GM19043 (cell line): ENCODE measurements at regions not wholly inside any gene's neighbourhood (a gene's known extent, or its start where the extent isn't known, plus 50 kb on each side); places are given as distances from the start of the nearest gene placed in this dataset.
"Not testable (repeated sequence)": the region's sequence is repeated elsewhere in the genome, so short reads cannot be mapped to it uniquely, and the experiment has no call there.

ENCODE experiments used
- ATAC-seq: cut with Tn5 transposase; IDR thresholded peaks from one replicate; pipeline ENCODE4 v1.9.1; 2021; ENCODE audit warnings: low read depth; ENCODE audit not compliant: unreplicated experiment

GRCh38 chr5:34420191-34420590, 235.9 kb upstream of the RAI14 start:
- ATAC-seq, result not testable (repeated sequence)

- ATAC-seq, result no peak
Observed at GRCh38 chr5:34436761-34437501, 219.2 kb upstream of the RAI14 start.

GRCh38 chr5:34439601-34440000, 216.5 kb upstream of the RAI14 start:
- no peak for ATAC-seq

DNA sequence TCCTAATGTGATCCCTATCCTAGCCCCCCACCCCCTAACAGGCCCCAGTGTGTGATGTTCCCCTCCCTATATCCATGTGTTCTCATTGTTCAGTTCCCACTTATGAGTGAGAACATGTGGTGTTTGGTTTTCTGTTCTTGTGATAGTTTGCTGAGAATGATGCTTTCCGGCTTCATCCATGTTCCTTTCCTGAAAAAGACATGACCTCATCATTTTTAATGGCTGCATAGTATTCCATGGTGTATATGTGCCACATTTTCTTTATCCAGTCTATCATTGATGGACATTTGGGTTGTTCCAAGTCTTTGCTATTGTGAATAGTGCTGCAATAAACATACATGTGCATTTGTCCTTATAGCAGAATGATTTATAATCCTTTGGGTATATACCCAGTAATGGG, 214.4 kb upstream of the RAI14 start:
- not testable (repeated sequence) for ATAC-seq

GRCh38 chr5:34447424-34447823, 208.7 kb upstream of the RAI14 start:
- no peak for ATAC-seq

DNA sequence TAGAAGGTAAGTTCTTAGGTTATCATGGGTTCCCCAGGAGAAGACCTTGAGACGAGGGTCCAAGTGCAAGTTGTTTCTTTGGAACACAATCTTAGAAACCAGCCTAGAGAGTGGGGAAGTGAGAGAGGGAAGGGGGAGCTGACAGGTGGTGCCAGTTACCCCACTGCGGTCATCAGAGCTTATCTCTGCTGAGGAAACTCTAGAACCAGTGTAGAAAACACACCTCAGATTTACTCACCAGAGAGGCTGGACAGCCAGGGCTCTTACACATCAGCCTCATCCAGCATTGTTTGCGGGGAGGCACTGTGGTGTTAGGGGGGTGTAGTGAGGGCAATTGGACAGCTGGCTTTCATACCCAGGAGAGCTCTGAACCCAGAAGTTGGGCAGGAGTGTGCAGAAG, 206.5 kb upstream of the RAI14 start:
- ATAC-seq, result no peak

DNA sequence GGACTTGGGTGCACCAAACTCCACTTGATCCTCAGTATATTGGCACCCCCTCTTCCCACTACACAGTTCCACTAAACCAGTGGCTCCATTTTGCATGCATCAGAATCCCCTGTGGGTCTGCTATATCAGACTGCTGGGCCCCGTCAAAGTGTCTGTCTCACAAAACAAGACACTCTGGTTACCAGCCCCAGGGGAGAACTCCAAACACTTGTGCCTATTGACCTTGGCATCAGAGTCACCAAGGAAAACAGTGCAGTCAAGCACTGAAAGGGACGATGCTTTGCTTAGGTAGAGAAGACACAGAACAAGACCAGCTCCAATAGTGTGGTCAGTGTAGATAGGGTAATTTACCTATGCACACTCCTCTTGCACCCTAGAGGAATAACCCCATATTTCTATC, 205.8 kb upstream of the RAI14 start:
- ATAC-seq, result no peak

DNA sequence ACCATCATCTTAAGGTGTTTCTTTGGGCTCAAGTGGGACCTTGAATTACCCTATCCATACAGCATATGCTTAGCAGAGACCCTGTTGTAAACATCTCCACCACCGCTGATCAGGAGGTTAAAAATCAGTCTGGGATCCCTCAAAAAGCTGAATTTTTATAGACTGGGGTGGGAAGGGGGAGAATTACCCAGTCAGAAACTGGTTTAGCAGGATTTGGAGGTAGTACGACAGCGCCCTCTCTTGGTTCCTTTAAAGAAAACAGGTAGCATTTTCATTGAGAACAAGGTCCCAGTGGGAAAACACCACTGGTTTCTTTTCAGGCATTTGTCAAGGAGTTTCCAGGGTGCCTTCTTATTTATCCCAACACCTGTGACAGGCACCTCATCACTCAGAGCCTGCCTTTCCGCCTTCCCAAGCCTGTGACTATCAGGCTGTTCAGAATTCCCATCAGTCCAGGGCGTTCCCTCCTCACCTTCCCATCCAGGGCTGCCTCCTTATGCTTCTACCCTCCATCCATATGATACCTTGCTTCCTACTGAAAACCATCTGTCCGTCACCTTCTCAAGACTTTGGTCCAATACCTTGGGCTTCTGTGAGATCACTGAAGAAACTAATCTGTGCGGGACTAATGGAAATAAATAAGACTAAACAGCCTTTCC, 203.8 kb upstream of the RAI14 start:
- ATAC-seq, result no peak

GRCh38 chr5:34455098-34455497, 201.0 kb upstream of the RAI14 start:
- no peak for ATAC-seq

GRCh38 chr5:34459908-34460307, 196.2 kb upstream of the RAI14 start:
- no peak for ATAC-seq

DNA sequence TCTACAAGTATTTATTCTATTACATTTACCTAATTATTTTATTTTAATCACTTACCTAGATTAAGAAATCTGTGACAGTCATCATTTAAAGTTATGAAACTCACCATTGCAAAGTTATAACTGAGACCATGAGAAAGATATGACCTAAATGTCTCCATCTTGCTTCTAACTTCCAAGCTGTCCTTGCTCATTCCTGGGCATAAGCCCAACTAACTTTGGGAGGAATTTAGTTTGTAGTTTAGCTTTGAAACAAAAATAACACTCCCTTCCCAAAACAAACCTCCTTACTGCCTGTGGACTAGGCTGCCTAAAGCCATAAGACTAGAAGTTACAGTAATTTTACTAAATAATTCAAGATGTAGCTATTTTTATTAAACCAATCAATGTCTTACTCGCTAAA, 195.6 kb upstream of the RAI14 start:
- no peak for ATAC-seq

- ATAC-seq, result no peak
Observed at GRCh38 chr5:34464829-34465228, 191.3 kb upstream of the RAI14 start.

GRCh38 chr5:34465301-34465700, 190.8 kb upstream of the RAI14 start:
- not testable (repeated sequence) for ATAC-seq

DNA sequence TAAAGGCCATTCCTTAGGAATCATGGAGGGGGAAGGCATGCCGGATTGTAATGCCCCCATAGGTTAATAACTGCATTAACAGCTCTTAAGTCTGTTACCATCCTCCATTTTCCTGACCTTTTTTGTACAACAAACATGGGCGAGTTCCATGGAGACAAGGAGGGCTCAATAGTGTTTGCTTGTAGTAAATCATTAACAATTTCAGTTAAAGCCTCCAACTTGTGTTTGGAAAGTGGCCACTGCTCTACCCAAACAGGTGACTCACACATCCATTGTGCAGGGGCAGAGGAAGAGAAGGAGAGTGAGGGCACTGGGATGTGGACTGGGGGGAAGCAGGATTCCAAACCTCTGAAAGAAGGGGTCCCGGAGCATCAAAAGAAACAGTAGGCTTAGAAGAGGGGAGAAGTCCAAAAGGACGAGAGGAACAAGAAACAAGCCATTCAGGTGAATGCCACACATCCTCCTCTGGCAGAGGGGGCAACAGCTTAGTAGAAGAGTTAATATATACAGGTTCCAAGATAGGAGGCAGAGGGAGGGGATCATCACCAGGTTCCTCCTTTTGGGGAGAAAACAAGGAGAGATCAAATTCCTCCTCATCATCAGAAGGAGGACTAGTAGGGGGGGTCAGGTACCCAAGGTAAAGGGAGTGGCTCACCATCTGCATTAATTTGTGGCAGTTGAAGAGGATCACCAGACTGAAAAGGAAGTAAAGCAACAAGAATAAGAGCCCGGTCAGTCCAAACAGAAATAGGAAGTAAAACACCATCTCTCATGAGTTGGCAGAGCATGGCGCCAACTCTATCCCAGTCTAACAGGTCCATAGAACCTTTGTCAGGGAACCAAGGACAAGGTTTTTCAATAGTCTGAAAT, 189.4 kb upstream of the RAI14 start:
- not testable (repeated sequence) for ATAC-seq

- no peak for ATAC-seq
Observed at GRCh38 chr5:34467436-34467835, 188.7 kb upstream of the RAI14 start.

DNA sequence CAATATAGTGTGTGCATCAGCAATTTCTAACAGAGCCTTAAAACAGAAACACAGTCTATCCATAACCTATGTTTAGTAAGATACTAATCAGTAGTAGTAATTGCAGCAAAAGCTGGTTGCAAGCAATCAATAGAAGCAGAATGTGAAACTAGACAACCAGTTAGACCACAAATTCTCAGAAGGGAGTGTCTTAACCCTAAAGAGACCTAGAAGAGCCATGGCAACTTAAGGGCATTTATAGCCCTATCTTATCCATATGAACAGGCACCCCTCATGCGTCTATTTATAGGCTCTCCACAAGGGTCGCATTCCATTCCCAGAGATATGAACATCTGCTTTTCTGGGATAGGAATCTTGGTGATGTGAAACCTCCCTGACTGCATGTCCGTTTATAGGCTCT, 188.1 kb upstream of the RAI14 start:
- ATAC-seq, result not testable (repeated sequence)

- no peak for ATAC-seq
Observed at GRCh38 chr5:34469971-34470370, 186.2 kb upstream of the RAI14 start.

GRCh38 chr5:34474573-34475021, 181.5 kb upstream of the RAI14 start:
- peak; percentile 53 for ATAC-seq

GRCh38 chr5:34475249-34475966, 180.7 kb upstream of the RAI14 start:
- no peak for ATAC-seq

DNA sequence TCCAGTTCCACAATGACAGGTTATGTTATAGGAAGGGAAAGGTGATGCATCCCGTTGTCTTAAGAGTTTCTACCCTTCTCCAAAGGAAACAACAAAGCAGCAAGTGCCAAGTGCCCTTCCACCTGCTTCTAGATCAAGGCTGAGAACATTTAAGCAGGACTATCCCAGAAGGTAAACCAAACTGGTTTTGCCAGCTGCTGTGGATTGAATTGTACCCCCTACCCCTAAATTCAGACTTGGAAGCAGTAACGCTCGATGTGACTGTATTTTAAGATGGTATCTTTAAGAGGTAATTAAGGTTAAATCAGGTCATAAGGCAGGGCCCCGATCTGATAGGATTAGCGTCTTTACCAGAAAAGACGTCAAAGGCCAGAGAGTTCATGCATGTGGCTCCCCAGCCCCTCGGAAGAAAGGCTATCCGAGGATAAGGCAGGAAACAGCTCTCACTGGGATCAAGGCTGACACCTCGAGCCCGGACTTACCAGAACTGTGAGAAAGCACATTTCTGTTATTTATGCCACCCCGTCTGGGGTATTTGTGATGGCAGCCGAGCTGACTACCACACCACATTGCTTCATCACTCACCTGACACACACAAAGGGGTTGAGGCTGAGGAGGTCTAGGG, 179.1 kb upstream of the RAI14 start:
- no peak for ATAC-seq
